ENCODE measurements at regions not wholly inside any gene's neighbourhood (a gene's known extent, or its start where the extent isn't known, plus 50 kb on each side); places are given as distances from the start of the nearest gene placed in this dataset.

DNA sequence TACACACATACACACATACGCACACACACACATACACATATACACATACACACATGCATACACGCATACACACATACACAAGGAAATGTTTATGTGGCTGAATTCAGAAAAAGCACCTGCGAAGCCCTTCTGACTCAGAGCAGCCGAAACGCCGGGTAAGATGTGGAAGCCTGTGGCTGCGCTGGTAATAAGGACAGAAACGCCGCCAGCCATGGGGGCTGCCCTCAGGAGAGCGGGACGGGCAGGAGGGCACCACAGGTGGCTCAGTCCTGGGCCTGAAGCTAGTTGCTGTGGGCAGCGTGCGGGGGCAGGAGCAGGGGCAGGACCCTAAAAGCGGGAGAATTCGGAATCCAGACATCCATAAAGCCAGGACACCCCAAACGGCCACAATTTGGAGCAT lies 378.3 kb downstream of the BRD1 start:
- intact Hi-C loops (cut with DNase I; ENCODE audit: low total_unique reads), result no loop called here
- H3K36me3 ChIP-seq, result no peaks in the 10 kb centered on the region
- DNase-seq, result no peak
- no peak overlapping the region for H3K4me3 ChIP-seq
- no peak overlapping the region for H3K27ac ChIP-seq
- TF ChIP-seq, protein P1, sequence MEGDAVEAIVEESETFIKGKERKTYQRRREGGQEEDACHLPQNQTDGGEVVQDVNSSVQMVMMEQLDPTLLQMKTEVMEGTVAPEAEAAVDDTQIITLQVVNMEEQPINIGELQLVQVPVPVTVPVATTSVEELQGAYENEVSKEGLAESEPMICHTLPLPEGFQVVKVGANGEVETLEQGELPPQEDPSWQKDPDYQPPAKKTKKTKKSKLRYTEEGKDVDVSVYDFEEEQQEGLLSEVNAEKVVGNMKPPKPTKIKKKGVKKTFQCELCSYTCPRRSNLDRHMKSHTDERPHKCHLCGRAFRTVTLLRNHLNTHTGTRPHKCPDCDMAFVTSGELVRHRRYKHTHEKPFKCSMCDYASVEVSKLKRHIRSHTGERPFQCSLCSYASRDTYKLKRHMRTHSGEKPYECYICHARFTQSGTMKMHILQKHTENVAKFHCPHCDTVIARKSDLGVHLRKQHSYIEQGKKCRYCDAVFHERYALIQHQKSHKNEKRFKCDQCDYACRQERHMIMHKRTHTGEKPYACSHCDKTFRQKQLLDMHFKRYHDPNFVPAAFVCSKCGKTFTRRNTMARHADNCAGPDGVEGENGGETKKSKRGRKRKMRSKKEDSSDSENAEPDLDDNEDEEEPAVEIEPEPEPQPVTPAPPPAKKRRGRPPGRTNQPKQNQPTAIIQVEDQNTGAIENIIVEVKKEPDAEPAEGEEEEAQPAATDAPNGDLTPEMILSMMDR (IDR thresholded peaks at IDR 0.05 in 8 of 11, conservative IDR thresholded peaks at IDR 0.05 in 3 of 11), result no peak
- no peak for TF ChIP-seq POLR2AphosphoS5 (IDR thresholded peaks at IDR 0.05)
- no peak for TF ChIP-seq POLR2A (IDR thresholded peaks at IDR 0.05)
- peaks cover 0 to 61% (median 22%) of the 10 kb centered on the region in 7 donors for H3K27me3 ChIP-seq (replicated peaks in 1 of 7)
- no peaks in the 10 kb centered on the region for H3K9me3 ChIP-seq
- H3K4me1 ChIP-seq, result no peaks in the 10 kb centered on the region
- WGBS, 5 donors, result 59 to 75% (median 74%) methylated on average over 16 of the region's 16 CpGs

DNA sequence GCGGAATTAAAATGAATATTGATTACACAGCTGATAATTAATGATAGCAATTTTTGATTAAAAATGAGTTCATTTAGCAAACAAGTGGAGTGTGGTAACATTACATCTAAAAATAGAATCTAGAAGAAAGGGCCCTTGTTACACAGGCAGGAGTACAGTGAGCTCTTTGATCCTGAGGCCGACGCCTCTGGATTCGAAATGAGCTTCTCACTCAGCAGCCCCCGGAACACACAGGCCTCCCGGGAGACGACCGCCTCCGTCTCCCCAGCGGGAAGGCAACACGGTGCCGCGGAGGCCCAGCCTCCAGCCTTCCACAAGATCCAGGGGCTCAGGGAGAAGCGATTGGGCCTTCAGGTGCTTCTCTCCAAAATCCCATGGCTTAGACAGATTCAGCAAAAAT lies 379.1 kb downstream of the BRD1 start:
- TF ChIP-seq, protein P1 (IDR thresholded peaks at IDR 0.05 in 8 of 11, conservative IDR thresholded peaks at IDR 0.05 in 3 of 11), result no peak
- TF ChIP-seq POLR2A (IDR thresholded peaks at IDR 0.05) (no peak), POLR2AphosphoS5 (IDR thresholded peaks at IDR 0.05) (no peak)
- intact Hi-C loops (cut with DNase I; ENCODE audit: low total_unique reads), result no loop called here
- Histone ChIP-seq H3K4me1 (no peaks in the 10 kb centered on the region), H3K9me3 (no peaks in the 10 kb centered on the region), H3K4me3 (no peak overlapping the region), H3K27me3 (replicated peaks in 1 of 7) (peaks cover 0 to 61% (median 22%) of the 10 kb centered on the region in 7 donors), H3K36me3 (no peaks in the 10 kb centered on the region), H3K27ac (no peak overlapping the region)
- no peak for DNase-seq
- 47 to 86% (median 76%) methylated on average over 14 of the region's 14 CpGs for WGBS, 5 donors

- Histone ChIP-seq H3K27me3 (replicated peaks in 1 of 7) (peaks cover 0 to 61% (median 22%) of the 10 kb centered on the region in 7 donors), H3K4me3 (no peak overlapping the region), H3K9me3 (no peaks in the 10 kb centered on the region), H3K4me1 (no peaks in the 10 kb centered on the region), H3K36me3 (no peaks in the 10 kb centered on the region), H3K27ac (no peak overlapping the region)
- intact Hi-C loops (cut with DNase I; ENCODE audit: low total_unique reads), result no loop called here
- 87 to 94% (median 94%) methylated on average over 10 to 13 of the region's 13 CpGs for WGBS, 5 donors
- TF ChIP-seq POLR2A (IDR thresholded peaks at IDR 0.05) (no peak), POLR2AphosphoS5 (IDR thresholded peaks at IDR 0.05) (no peak)
- TF ChIP-seq, protein P1 (IDR thresholded peaks at IDR 0.05 in 8 of 11, conservative IDR thresholded peaks at IDR 0.05 in 3 of 11), result no peak
- DNase-seq, result no peak
Observed at GRCh38 chr22:49447837-49448236, 379.8 kb downstream of the BRD1 start.

DNA sequence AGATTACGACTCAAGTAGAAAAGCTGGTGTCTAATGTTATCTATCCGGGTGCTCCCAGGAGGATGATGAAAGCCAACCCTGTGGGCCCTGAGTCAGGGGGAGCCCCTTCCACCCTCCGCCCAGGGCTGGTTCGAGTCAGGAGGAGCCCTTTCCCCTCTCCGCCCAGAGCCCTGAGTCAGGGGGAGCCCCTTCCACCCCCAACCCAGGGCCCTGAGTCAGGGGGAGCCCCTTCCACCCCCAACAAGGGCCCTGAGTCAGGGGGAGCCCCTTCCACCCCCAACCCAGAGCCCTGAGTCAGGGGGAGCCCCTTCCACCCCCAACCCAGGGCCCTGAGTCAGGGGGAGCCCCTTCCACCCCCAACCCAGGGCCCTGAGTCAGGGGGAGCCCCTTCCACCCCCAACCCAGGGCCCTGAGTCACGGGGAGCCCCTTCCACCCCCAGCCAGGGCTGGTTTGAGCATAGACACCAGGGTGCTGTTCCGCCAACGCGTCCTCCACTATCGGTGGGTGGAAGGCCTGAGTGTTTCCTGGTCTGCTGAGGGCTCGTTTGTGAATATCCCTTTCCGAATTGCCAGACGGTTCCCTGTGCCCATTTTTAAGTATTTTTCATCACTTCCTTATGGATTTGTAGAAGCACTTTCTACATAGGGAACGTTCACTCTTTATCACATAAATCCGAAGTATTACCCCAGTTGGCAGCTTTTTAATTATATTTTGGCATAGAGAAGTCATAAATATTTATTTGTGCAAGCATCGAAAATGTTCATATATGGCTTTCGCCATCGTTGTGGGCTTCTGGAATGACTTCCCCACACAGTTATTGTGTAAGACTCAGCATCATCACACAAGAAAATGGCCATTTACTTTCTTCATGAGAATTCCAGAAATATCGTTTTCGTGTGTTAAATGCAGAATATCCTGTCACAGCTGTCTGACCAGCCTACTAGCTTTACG lies 380.6 kb downstream of the BRD1 start:
- intact Hi-C loops (cut with DNase I; ENCODE audit: low total_unique reads), result no loop called here
- no peak for TF ChIP-seq POLR2AphosphoS5 (IDR thresholded peaks at IDR 0.05)
- no peak for TF ChIP-seq POLR2A (IDR thresholded peaks at IDR 0.05)
- no peak for DNase-seq
- H3K36me3 ChIP-seq, result no peaks in the 10 kb centered on the region
- no peak overlapping the region for H3K4me3 ChIP-seq
- no peaks in the 10 kb centered on the region for H3K4me1 ChIP-seq
- no peak overlapping the region for H3K27ac ChIP-seq
- WGBS, 5 donors, result 70 to 78% (median 74%) methylated on average over 21 of the region's 21 CpGs
- H3K27me3 ChIP-seq (replicated peaks in 1 of 7), result peaks cover 0 to 61% (median 22%) of the 10 kb centered on the region in 7 donors
- no peaks in the 10 kb centered on the region for H3K9me3 ChIP-seq

All from spleen (tissue), 11 donors.